Psoas muscle (tissue), 7 donors: ENCODE measurements at regions not wholly inside any gene's neighbourhood (a gene's known extent, or its start where the extent isn't known, plus 50 kb on each side); places are given as distances from the start of the nearest gene placed in this dataset.

Experiments
- ATAC-seq, 4 donors: fragments of 200-7000 bp; cut with Tn5 transposase; one replicate each; pipeline ENCODE4 v1.9.1; 2020; ENCODE audit warnings: moderate library complexity in 3 of 4, mild to moderate bottlenecking in 2 of 4
- DNase-seq, 2 donors: peaks; one replicate each; pipeline ENCODE4 v3.0.0-alpha.2; 2020
- H3K27ac ChIP-seq: fragments of 200-600 bp; one replicate; pipeline ENCODE4 v1.8.0; 2022
- H3K27me3 ChIP-seq, 3 donors: fragments of 200-600 bp in 1 of 3; one replicate each; pipeline versions ENCODE4 v1.6.1 to v1.8.0; 2013 to 2022; ENCODE audit warnings: low read length in 2 of 3, mild to moderate bottlenecking in 2 of 3, moderate library complexity in 1 of 3; ENCODE audit not compliant: insufficient read depth in 3 of 3
- H3K36me3 ChIP-seq, 2 donors: fragments of 200-600 bp in 1 of 2; one replicate each; pipeline versions ENCODE4 v1.6.1 to v1.8.0; 2013 to 2022; ENCODE audit warnings: low read depth in 1 of 2, mild to moderate bottlenecking in 1 of 2, moderate library complexity in 1 of 2; ENCODE audit not compliant: insufficient read depth in 1 of 2
- H3K4me1 ChIP-seq: fragments of 200-600 bp; one replicate; pipeline ENCODE4 v1.8.0; 2022
- H3K4me3 ChIP-seq: fragments of 200-600 bp; one replicate; pipeline ENCODE4 v1.8.0; 2022; ENCODE audit warnings: mild to moderate bottlenecking
- H3K9me3 ChIP-seq: fragments of 200-600 bp; one replicate; pipeline ENCODE4 v1.8.0; 2022
- CTCF ChIP-seq: fragments of 200-600 bp; IDR thresholded peaks from one replicate; pipeline ENCODE4 v1.8.0; 2022; ENCODE audit warnings: antibody characterized with exemption
- WGBS, 3 donors: extraction: QIAGEN DNeasy Blood & Tissue Kit; methylation state at CpG; one replicate each; pipeline versions ENCODE4 v1.1.6 to v1.1.7; 2013; 5-methylcytosine and 5-hydroxymethylcytosine counted together
- intact Hi-C, 2 donors: fragments of 100-400 bp; cut with DNase I; formaldehyde crosslinking; loops; one replicate each; pipeline versions ENCODE4 v1.11.0 to v1.14.2; 2022
- donor health status: healthy with polysubstance abuse.
- donor health status: DM: no; HTN: no; CAD: no; lungs with moderate emphysema.
- donor health status: Bipolar disorder and iron deficiency.
- donor health status: healthy.
- donor health status: DM: yes; HTN: yes; CAD: no.
- donor health status: DM: no; HTN: no; CAD: no.
- donor health status: DM: yes; HTN: yes; CAD: no.

- H3K9me3 ChIP-seq: peaks cover 5% of the 10 kb centered on the region
- intact Hi-C loops: no loop called here
- no peak overlapping the region for H3K27ac ChIP-seq
- TF ChIP-seq CTCF: no peak
- 87 to 100% (median 96%) methylated on average over 1 of the region's 1 CpG for WGBS, 3 donors
- ATAC-seq (no peak), DNase-seq (no peak)
- H3K4me3 ChIP-seq: no peak overlapping the region
- no peaks in the 10 kb centered on the region for H3K27me3 ChIP-seq
- H3K4me1 ChIP-seq: no peaks in the 10 kb centered on the region
- no peaks in the 10 kb centered on the region for H3K36me3 ChIP-seq
Observed at GRCh38 chr6:101302593-101302992, 90.9 kb upstream of the GRIK2 start.

- DNase-seq (no peak), ATAC-seq (no peak)
- TF ChIP-seq CTCF: no peak
- H3K4me1 ChIP-seq: no peaks in the 10 kb centered on the region
- WGBS, 3 donors: 91 to 98% (median 96%) methylated on average over 2 of the region's 2 CpGs
- H3K27ac ChIP-seq: no peak overlapping the region
- no peak overlapping the region for H3K4me3 ChIP-seq
- intact Hi-C loops: no loop called here
- H3K27me3 ChIP-seq: no peaks in the 10 kb centered on the region
- H3K9me3 ChIP-seq: peaks cover 5% of the 10 kb centered on the region
- H3K36me3 ChIP-seq: no peaks in the 10 kb centered on the region
Observed at GRCh38 chr6:101303495-101303894, 90.0 kb upstream of the GRIK2 start.

- Histone ChIP-seq H3K4me1 (no peaks in the 10 kb centered on the region), H3K27ac (no peak overlapping the region), H3K27me3 (no peaks in the 10 kb centered on the region), H3K9me3 (no peaks in the 10 kb centered on the region), H3K36me3 (no peaks in the 10 kb centered on the region), H3K4me3 (no peak overlapping the region)
- 73 to 87% (median 75%) methylated on average over 2 of the region's 2 CpGs for WGBS, 3 donors
- no peak for TF ChIP-seq CTCF
- intact Hi-C loops: no loop called here
- DNase-seq (no peak), ATAC-seq (no peak)
Observed at GRCh38 chr6:101312652-101313051, 80.9 kb upstream of the GRIK2 start.

- ATAC-seq (no peak), DNase-seq (no peak)
- Histone ChIP-seq H3K4me1 (no peaks in the 10 kb centered on the region), H3K27ac (no peak overlapping the region), H3K36me3 (no peaks in the 10 kb centered on the region), H3K4me3 (no peak overlapping the region), H3K9me3 (no peaks in the 10 kb centered on the region), H3K27me3 (no peaks in the 10 kb centered on the region)
- 76 to 84% (median 83%) methylated on average over 2 of the region's 2 CpGs for WGBS, 3 donors
- intact Hi-C loops: no loop called here
- no peak for TF ChIP-seq CTCF
Observed at GRCh38 chr6:101322921-101323320, 70.6 kb upstream of the GRIK2 start.

GRCh38 chr6:101326411-101326810 is 67.1 kb upstream of the GRIK2 start:
- DNase-seq (no peak), ATAC-seq (no peak)
- Histone ChIP-seq H3K9me3 (no peaks in the 10 kb centered on the region), H3K27me3 (no peaks in the 10 kb centered on the region), H3K36me3 (no peaks in the 10 kb centered on the region), H3K4me1 (no peaks in the 10 kb centered on the region), H3K27ac (no peak overlapping the region), H3K4me3 (no peak overlapping the region)
- intact Hi-C loops: no loop called here
- TF ChIP-seq CTCF: no peak
